GM20000 (cell line): ENCODE measurements at regions not wholly inside any gene's neighbourhood (a gene's known extent, or its start where the extent isn't known, plus 50 kb on each side); places are given as distances from the start of the nearest gene placed in this dataset.

Experiments used
- DNase-seq: peaks from one replicate; pipeline ENCODE4 v3.0.0; 2012; ENCODE audit warnings: low spot score
- CTCF ChIP-seq: IDR thresholded peaks from 2 replicates; pipeline ENCODE4 v1.5.1; 2012; ENCODE audit warnings: mild to moderate bottlenecking, control low read depth; ENCODE audit errors: extremely low read depth, missing control alignments

- no peak for DNase-seq
- TF ChIP-seq CTCF = no peak
These were observed 76.8 kb downstream of the POU3F3 start for GRCh38 chr2:104930732-104931131.

GRCh38 chr2:104932243-104932642 lies 78.3 kb downstream of the POU3F3 start:
- no peak for TF ChIP-seq CTCF
- DNase-seq = no peak

- TF ChIP-seq CTCF = no peak
- DNase-seq = no peak
These were observed 79.4 kb downstream of the POU3F3 start for GRCh38 chr2:104933151-104933917.

GRCh38 chr2:104936527-104936926 lies 82.6 kb downstream of the POU3F3 start:
- TF ChIP-seq CTCF = no peak
- no peak for DNase-seq

- no peak for TF ChIP-seq CTCF
- DNase-seq = peak; percentile 40
These were observed 84.5 kb downstream of the POU3F3 start for GRCh38 chr2:104938231-104938941.

- DNase-seq = no peak
- TF ChIP-seq CTCF = no peak
These were observed 85.8 kb downstream of the POU3F3 start for GRCh38 chr2:104939570-104940217.

- DNase-seq = no peak
- no peak for TF ChIP-seq CTCF
These were observed 90.6 kb downstream of the POU3F3 start for GRCh38 chr2:104944495-104944894.
